ENCODE measurements at regions not wholly inside any gene's neighbourhood (a gene's known extent, or its start where the extent isn't known, plus 50 kb on each side); places are given as distances from the start of the nearest gene placed in this dataset.

DNA sequence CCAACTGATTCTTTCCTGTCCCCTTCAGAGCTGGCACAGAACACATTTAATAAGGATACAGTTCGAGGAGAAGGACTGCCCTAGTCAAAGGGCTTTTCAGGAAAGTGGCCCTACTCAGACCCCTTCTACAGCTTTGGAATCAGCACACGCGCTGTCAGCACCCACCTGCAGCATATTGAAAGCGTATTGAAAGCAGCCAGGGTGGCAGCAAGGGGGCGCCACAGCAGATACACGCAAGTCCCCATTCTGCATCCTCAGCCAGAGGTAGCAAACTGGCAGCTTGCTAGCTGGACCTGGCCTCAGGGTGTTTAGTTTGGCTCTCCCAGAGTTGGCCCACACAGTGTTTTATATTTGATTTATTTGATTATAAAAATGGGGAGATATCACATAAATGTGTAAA, 101.0 kb upstream of the NT5C1B start:
- no peak for TF ChIP-seq CTCF (conservative IDR thresholded peaks at IDR 0.05; ENCODE audit: low read depth, low read length)
- TF ChIP-seq RAD21 (IDR thresholded peaks at IDR 0.05; ENCODE audit: low read length) = no peak
- no peak for TF ChIP-seq POLR2A (IDR thresholded peaks at IDR 0.05; ENCODE audit: low read depth, low read length)
- TF ChIP-seq, protein P1, sequence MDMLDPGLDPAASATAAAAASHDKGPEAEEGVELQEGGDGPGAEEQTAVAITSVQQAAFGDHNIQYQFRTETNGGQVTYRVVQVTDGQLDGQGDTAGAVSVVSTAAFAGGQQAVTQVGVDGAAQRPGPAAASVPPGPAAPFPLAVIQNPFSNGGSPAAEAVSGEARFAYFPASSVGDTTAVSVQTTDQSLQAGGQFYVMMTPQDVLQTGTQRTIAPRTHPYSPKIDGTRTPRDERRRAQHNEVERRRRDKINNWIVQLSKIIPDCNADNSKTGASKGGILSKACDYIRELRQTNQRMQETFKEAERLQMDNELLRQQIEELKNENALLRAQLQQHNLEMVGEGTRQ (IDR thresholded peaks at IDR 0.05; ENCODE audit: low read depth, low read length) = no peak
- TF ChIP-seq RFX5 (IDR thresholded peaks at IDR 0.05; ENCODE audit: low read depth, low read length) = no peak
- no peak for TF ChIP-seq SMC3 (IDR thresholded peaks at IDR 0.05; ENCODE audit: low read depth, low read length)
- no peak for TF ChIP-seq CHD1 (IDR thresholded peaks at IDR 0.05; ENCODE audit: low read depth, low read length)
- no peak for TF ChIP-seq MAFK (IDR thresholded peaks at IDR 0.05; ENCODE audit: low read depth, low read length)
- TF ChIP-seq NFE2L2 (IDR thresholded peaks at IDR 0.05; ENCODE audit: low read depth, low read length) = no peak

All from IMR-90 (cell line).